ENCODE measurements at regions not wholly inside any gene's neighbourhood (a gene's known extent, or its start where the extent isn't known, plus 50 kb on each side); places are given as distances from the start of the nearest gene placed in this dataset.

DNA sequence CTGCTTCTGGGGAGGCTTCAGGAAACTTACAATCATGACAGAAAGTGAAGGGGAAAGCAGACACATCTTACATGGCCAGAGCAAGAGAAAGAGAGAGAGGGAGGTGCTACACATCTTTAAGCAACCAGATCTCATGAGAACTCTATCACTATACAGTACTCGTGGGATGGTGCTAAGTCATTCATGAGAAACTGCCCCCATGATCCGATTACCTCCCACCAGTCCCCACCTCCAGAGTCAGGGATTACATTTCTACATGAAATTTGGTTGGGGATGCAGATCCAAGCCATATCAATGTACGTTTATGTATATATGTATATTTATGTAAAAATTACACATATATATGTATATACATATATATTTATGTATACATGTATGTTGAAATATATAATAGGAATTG, 54.4 kb upstream of the CCDC112 start:
- no peak overlapping the region for H3K4me3 Mint-ChIP-seq

More for the DNA sequence above, 54.4 kb upstream of the CCDC112 start:
- H4K91ac ChIP-seq (ENCODE audit: insufficient read length, low read depth, low read length), result no peak overlapping the region
- no peaks in the 10 kb centered on the region for H3K27me3 ChIP-seq (ENCODE audit: insufficient read depth, low read length)
- Mint-ChIP-seq H3K4me1 (peaks cover 5 to 12% of the 10 kb centered on the region in 2 experiments; a peak in 3 of 4 replicates), H3K27me3 (ENCODE audit: low read depth) (no peaks in the 10 kb centered on the region), H3K27ac (no peak overlapping the region), H3K9me3 (peaks cover 4 to 10% of the 10 kb centered on the region in 2 experiments; a peak in 4 of 5 replicates), H3K36me3 (ENCODE audit: insufficient read depth in 1 of 3, low read depth in 3 of 3) (peaks cover 3 to 11% (median 4%) of the 10 kb centered on the region in 3 experiments; a peak in 5 of 7 replicates)
- no peak overlapping the region for H2BK120ac ChIP-seq (ENCODE audit: low read depth, low read length, poor library complexity, severe bottlenecking)
- no peaks in the 10 kb centered on the region for H3K4me1 ChIP-seq (ENCODE audit: insufficient read depth, low read length)
- H4K20me1 ChIP-seq (ENCODE audit: control insufficient read depth, insufficient read depth, insufficient read length), result no peaks in the 10 kb centered on the region
- H4K5ac ChIP-seq (ENCODE audit: insufficient read length, low read depth, low read length), result no peak overlapping the region
- H2AK5ac ChIP-seq (ENCODE audit: insufficient read length, low read length), result no peak overlapping the region
- no peak overlapping the region for H3K18ac ChIP-seq (ENCODE audit: insufficient read length, low read depth, low read length)
- no CpG with 5 or more reads among the region's 3 CpGs for WGBS (ENCODE audit: extremely low coverage, insufficient read length, low lambda C conversion rate)
- H3K79me2 ChIP-seq (ENCODE audit: insufficient read depth, low read length), result no peaks in the 10 kb centered on the region
- no peak overlapping the region for H3K23ac ChIP-seq (ENCODE audit: insufficient read length, low read depth, low read length)
- no peak for TF ChIP-seq CTCF (conservative IDR thresholded peaks at IDR 0.05)
- H3K14ac ChIP-seq (ENCODE audit: insufficient read depth, low read length), result no peak overlapping the region
- no peaks in the 10 kb centered on the region for H3K23me2 ChIP-seq (ENCODE audit: insufficient read length, low read depth, low read length, poor library complexity, severe bottlenecking)
- no peaks in the 10 kb centered on the region for H3K79me1 ChIP-seq (ENCODE audit: insufficient read depth, low read depth, low read length, poor library complexity, severe bottlenecking)
- H2BK12ac ChIP-seq (ENCODE audit: insufficient read length, low read depth, low read length), result no peak overlapping the region
- no peak overlapping the region for H3K27ac ChIP-seq (ENCODE audit: insufficient read length, low read depth, low read length)
- no peak overlapping the region for H3K4ac ChIP-seq (ENCODE audit: low read depth, low read length)
- H2BK15ac ChIP-seq (ENCODE audit: low read depth, low read length), result no peak overlapping the region
- no peak overlapping the region for H2BK20ac ChIP-seq (ENCODE audit: low read depth, low read length, poor library complexity, severe bottlenecking)
- H3K9ac ChIP-seq (ENCODE audit: extremely low read depth, insufficient read length, low read length), result no peak overlapping the region
- H2BK5ac ChIP-seq (ENCODE audit: insufficient read length, low read length), result no peak overlapping the region
- no peak overlapping the region for H3K4me2 ChIP-seq (ENCODE audit: insufficient read depth, insufficient read length, low read length)
- H4K8ac ChIP-seq (replicated peaks; ENCODE audit: insufficient read length, low read depth, low read length), result no peak overlapping the region
- no peak overlapping the region for H2AFZ ChIP-seq (ENCODE audit: low read length)
- no peak overlapping the region for H3K56ac ChIP-seq (ENCODE audit: insufficient read length, low read depth, low read length)
- no peak overlapping the region for H3T11ph ChIP-seq (ENCODE audit: low read length)
- H3K9me3 ChIP-seq (ENCODE audit: control insufficient read depth, low read depth, low read length), result no peaks in the 10 kb centered on the region
- no peak for DNase-seq
